ENCODE measurements at regions not wholly inside any gene's neighbourhood (a gene's known extent, or its start where the extent isn't known, plus 50 kb on each side); places are given as distances from the start of the nearest gene placed in this dataset.

GRCh38 chr3:28936154-28936553, 344.7 kb upstream of the RBMS3 start:
- H3K27ac Mint-ChIP-seq = no peak overlapping the region
- no peaks in the 10 kb centered on the region for H3K27me3 Mint-ChIP-seq
- H3K9me3 Mint-ChIP-seq (ENCODE audit: low read depth) = no peaks in the 10 kb centered on the region
- no peak overlapping the region for H3K4me3 Mint-ChIP-seq
- peaks cover 5% of the 10 kb centered on the region for H3K4me1 Mint-ChIP-seq (ENCODE audit: low read depth)
- H3K36me3 Mint-ChIP-seq = no peaks in the 10 kb centered on the region

- Mint-ChIP-seq H3K27ac (peak overlapping the region; percentile 56), H3K4me3 (no peak overlapping the region), H3K9me3 (ENCODE audit: low read depth) (no peaks in the 10 kb centered on the region), H3K4me1 (ENCODE audit: low read depth) (peaks cover 3% of the 10 kb centered on the region), H3K36me3 (no peaks in the 10 kb centered on the region), H3K27me3 (no peaks in the 10 kb centered on the region)
Observed at GRCh38 chr3:28940530-28940929, 340.3 kb upstream of the RBMS3 start.

GRCh38 chr3:28940994-28941393, 339.9 kb upstream of the RBMS3 start:
- H3K4me1 Mint-ChIP-seq (ENCODE audit: low read depth) = peaks cover 3% of the 10 kb centered on the region
- no peaks in the 10 kb centered on the region for H3K27me3 Mint-ChIP-seq
- no peak overlapping the region for H3K27ac Mint-ChIP-seq
- H3K4me3 Mint-ChIP-seq = no peak overlapping the region
- no peaks in the 10 kb centered on the region for H3K9me3 Mint-ChIP-seq (ENCODE audit: low read depth)
- H3K36me3 Mint-ChIP-seq = no peaks in the 10 kb centered on the region

- no peak overlapping the region for H3K27ac Mint-ChIP-seq
- no peak overlapping the region for H3K4me3 Mint-ChIP-seq
- no peaks in the 10 kb centered on the region for H3K4me1 Mint-ChIP-seq (ENCODE audit: low read depth)
- H3K9me3 Mint-ChIP-seq (ENCODE audit: low read depth) = no peaks in the 10 kb centered on the region
- no peaks in the 10 kb centered on the region for H3K27me3 Mint-ChIP-seq
- H3K36me3 Mint-ChIP-seq = no peaks in the 10 kb centered on the region
Observed at GRCh38 chr3:28947061-28947460, 333.8 kb upstream of the RBMS3 start.

- no peaks in the 10 kb centered on the region for H3K4me1 Mint-ChIP-seq (ENCODE audit: low read depth)
- H3K4me3 Mint-ChIP-seq = no peak overlapping the region
- no peaks in the 10 kb centered on the region for H3K27me3 Mint-ChIP-seq
- H3K36me3 Mint-ChIP-seq = no peaks in the 10 kb centered on the region
- no peaks in the 10 kb centered on the region for H3K9me3 Mint-ChIP-seq (ENCODE audit: low read depth)
- H3K27ac Mint-ChIP-seq = no peak overlapping the region
Observed at GRCh38 chr3:28947751-28948150, 333.1 kb upstream of the RBMS3 start.

GRCh38 chr3:28948685-28949084, 332.2 kb upstream of the RBMS3 start:
- Mint-ChIP-seq H3K36me3 (no peaks in the 10 kb centered on the region), H3K27me3 (no peaks in the 10 kb centered on the region), H3K4me3 (no peak overlapping the region)

GRCh38 chr3:28949580-28949979, 331.3 kb upstream of the RBMS3 start:
- Mint-ChIP-seq H3K27me3 (no peaks in the 10 kb centered on the region), H3K27ac (no peak overlapping the region), H3K9me3 (ENCODE audit: low read depth) (no peaks in the 10 kb centered on the region), H3K4me3 (no peak overlapping the region), H3K36me3 (no peaks in the 10 kb centered on the region), H3K4me1 (ENCODE audit: low read depth) (no peaks in the 10 kb centered on the region)

More at GRCh38 chr3:28948685-28949084, 332.2 kb upstream of the RBMS3 start:
- no peak overlapping the region for H3K27ac Mint-ChIP-seq
- no peaks in the 10 kb centered on the region for H3K9me3 Mint-ChIP-seq (ENCODE audit: low read depth)
- H3K4me1 Mint-ChIP-seq (ENCODE audit: low read depth) = no peaks in the 10 kb centered on the region

- Mint-ChIP-seq H3K36me3 (no peaks in the 10 kb centered on the region), H3K27ac (no peak overlapping the region), H3K9me3 (ENCODE audit: low read depth) (no peaks in the 10 kb centered on the region), H3K4me3 (no peak overlapping the region), H3K4me1 (ENCODE audit: low read depth) (no peaks in the 10 kb centered on the region), H3K27me3 (no peaks in the 10 kb centered on the region)
Observed at GRCh38 chr3:28950614-28951013, 330.3 kb upstream of the RBMS3 start.

- Mint-ChIP-seq H3K27ac (no peak overlapping the region), H3K9me3 (ENCODE audit: low read depth) (no peaks in the 10 kb centered on the region), H3K36me3 (no peaks in the 10 kb centered on the region), H3K4me3 (no peak overlapping the region), H3K27me3 (no peaks in the 10 kb centered on the region), H3K4me1 (ENCODE audit: low read depth) (no peaks in the 10 kb centered on the region)
Observed at GRCh38 chr3:28951772-28952556, 328.9 kb upstream of the RBMS3 start.

- no peaks in the 10 kb centered on the region for H3K27me3 Mint-ChIP-seq
- no peaks in the 10 kb centered on the region for H3K4me1 Mint-ChIP-seq (ENCODE audit: low read depth)
- no peak overlapping the region for H3K27ac Mint-ChIP-seq
- no peaks in the 10 kb centered on the region for H3K9me3 Mint-ChIP-seq (ENCODE audit: low read depth)
- no peaks in the 10 kb centered on the region for H3K36me3 Mint-ChIP-seq
- H3K4me3 Mint-ChIP-seq = no peak overlapping the region
Observed at GRCh38 chr3:28958656-28959055, 322.2 kb upstream of the RBMS3 start.

GRCh38 chr3:28971156-28971555, 309.7 kb upstream of the RBMS3 start:
- Mint-ChIP-seq H3K4me1 (ENCODE audit: low read depth) (no peaks in the 10 kb centered on the region), H3K9me3 (ENCODE audit: low read depth) (peaks cover 24% of the 10 kb centered on the region), H3K36me3 (no peaks in the 10 kb centered on the region), H3K27me3 (no peaks in the 10 kb centered on the region), H3K27ac (no peak overlapping the region), H3K4me3 (no peak overlapping the region)

- H3K4me1 Mint-ChIP-seq (ENCODE audit: low read depth) = no peaks in the 10 kb centered on the region
- H3K36me3 Mint-ChIP-seq = no peaks in the 10 kb centered on the region
- H3K4me3 Mint-ChIP-seq = no peak overlapping the region
- peaks cover 16% of the 10 kb centered on the region for H3K9me3 Mint-ChIP-seq (ENCODE audit: low read depth)
- no peaks in the 10 kb centered on the region for H3K27me3 Mint-ChIP-seq
- H3K27ac Mint-ChIP-seq = no peak overlapping the region
Observed at GRCh38 chr3:28972921-28973320, 307.9 kb upstream of the RBMS3 start.

- Mint-ChIP-seq H3K9me3 (ENCODE audit: low read depth) (peaks cover 12% of the 10 kb centered on the region), H3K27me3 (no peaks in the 10 kb centered on the region), H3K4me3 (no peak overlapping the region), H3K36me3 (no peaks in the 10 kb centered on the region), H3K4me1 (ENCODE audit: low read depth) (no peaks in the 10 kb centered on the region), H3K27ac (no peak overlapping the region)
Observed at GRCh38 chr3:28973609-28974008, 307.3 kb upstream of the RBMS3 start.

- no peak overlapping the region for H3K4me3 Mint-ChIP-seq
- H3K9me3 Mint-ChIP-seq (ENCODE audit: low read depth) = no peaks in the 10 kb centered on the region
- H3K36me3 Mint-ChIP-seq = no peaks in the 10 kb centered on the region
- H3K27me3 Mint-ChIP-seq = no peaks in the 10 kb centered on the region
- no peaks in the 10 kb centered on the region for H3K4me1 Mint-ChIP-seq (ENCODE audit: low read depth)
- no peak overlapping the region for H3K27ac Mint-ChIP-seq
Observed at GRCh38 chr3:28978092-28978491, 302.8 kb upstream of the RBMS3 start.

GRCh38 chr3:28980131-28980530, 300.7 kb upstream of the RBMS3 start:
- H3K4me1 Mint-ChIP-seq (ENCODE audit: low read depth) = no peaks in the 10 kb centered on the region
- no peaks in the 10 kb centered on the region for H3K9me3 Mint-ChIP-seq (ENCODE audit: low read depth)
- H3K27ac Mint-ChIP-seq = no peak overlapping the region
- H3K36me3 Mint-ChIP-seq = no peaks in the 10 kb centered on the region
- H3K27me3 Mint-ChIP-seq = no peaks in the 10 kb centered on the region
- no peak overlapping the region for H3K4me3 Mint-ChIP-seq

GRCh38 chr3:28980631-28981030, 300.2 kb upstream of the RBMS3 start:
- Mint-ChIP-seq H3K27ac (no peak overlapping the region), H3K9me3 (ENCODE audit: low read depth) (no peaks in the 10 kb centered on the region), H3K27me3 (no peaks in the 10 kb centered on the region), H3K4me1 (ENCODE audit: low read depth) (no peaks in the 10 kb centered on the region), H3K4me3 (no peak overlapping the region), H3K36me3 (no peaks in the 10 kb centered on the region)

All from activated naive CD8-positive, alpha-beta T cell (primary cell).